Keratinocyte (primary cell): ENCODE measurements at regions not wholly inside any gene's neighbourhood (a gene's known extent, or its start where the extent isn't known, plus 50 kb on each side); places are given as distances from the start of the nearest gene placed in this dataset.

Source experiments
- DNase-seq: peaks from one replicate; pipeline ENCODE4 v3.0.0-alpha.2; 2011; ENCODE audit warnings: low read depth, missing footprints, low spot score
- FAIRE-seq: peaks from 2 replicates; lab custom pipeline; 2011; peaks lifted over from hg19 to GRCh38; lab: Jason Lieb, UNC
- H2AFZ ChIP-seq: 2 replicates; pipeline ENCODE4 v1.6.0; 2012; ENCODE audit warnings: low read length, control low read depth, inconsistent platforms; ENCODE audit not compliant: control insufficient read depth
- H3K27ac ChIP-seq: 2 replicates; pipeline ENCODE4 v1.5.1; 2011; ENCODE audit warnings: low read length; ENCODE audit not compliant: control insufficient read depth, insufficient read depth
- H3K27me3 ChIP-seq: 3 replicates; pipeline ENCODE4 v1.6.0; 2011; ENCODE audit warnings: low read length; ENCODE audit not compliant: control insufficient read depth, insufficient read depth; ENCODE audit errors: extremely low read depth
- H3K36me3 ChIP-seq, 2 experiments: 2 replicates in 1 of 2; 3 replicates in 1 of 2; pipeline ENCODE4 v1.5.1; 2011; ENCODE audit warnings: low read length in 2 of 2, mild to moderate bottlenecking in 1 of 2; ENCODE audit not compliant: control insufficient read depth in 2 of 2, insufficient read depth in 2 of 2; ENCODE audit errors: extremely low read depth in 1 of 2
- H3K4me1 ChIP-seq: 3 replicates; pipeline ENCODE4 v1.5.1; 2011; ENCODE audit warnings: low read length; ENCODE audit not compliant: control insufficient read depth, insufficient read depth; ENCODE audit errors: extremely low read depth
- H3K4me2 ChIP-seq: 3 replicates; pipeline ENCODE4 v1.6.0; 2011; ENCODE audit warnings: low read depth, low read length; ENCODE audit not compliant: control insufficient read depth, insufficient read depth; ENCODE audit errors: extremely low read depth
- H3K4me3 ChIP-seq, 3 experiments: fragments of 200-600 bp in 1 of 3; sonication (generic) in 1 of 3; 2 replicates in 2 of 3; 3 replicates in 1 of 3; pipeline ENCODE4 v1.5.1; 2011 to 2016; ENCODE audit warnings: low read length in 3 of 3, mild to moderate bottlenecking in 3 of 3, control low read depth in 2 of 3, inconsistent platforms in 1 of 3, low read depth in 1 of 3, mixed read lengths in 1 of 3, mixed run types in 1 of 3, moderate library complexity in 1 of 3; ENCODE audit not compliant: control insufficient read depth in 2 of 3, insufficient read depth in 2 of 3; ENCODE audit errors: extremely low read depth in 1 of 3
- H3K79me2 ChIP-seq: 2 replicates; pipeline ENCODE4 v1.6.0; 2012; ENCODE audit warnings: low read length; ENCODE audit not compliant: control insufficient read depth, insufficient read depth
- H3K9ac ChIP-seq: 3 replicates; pipeline ENCODE4 v1.6.0; 2011; ENCODE audit warnings: low read length; ENCODE audit not compliant: control insufficient read depth, insufficient read depth; ENCODE audit errors: extremely low read depth
- H3K9me1 ChIP-seq: 3 replicates; pipeline ENCODE4 v1.6.0; 2011; ENCODE audit warnings: low read length; ENCODE audit not compliant: control insufficient read depth, insufficient read depth; ENCODE audit errors: extremely low read depth
- H3K9me3 ChIP-seq: 2 replicates; pipeline ENCODE4 v1.5.1; 2012; ENCODE audit warnings: low read depth, low read length; ENCODE audit not compliant: control insufficient read depth
- H4K20me1 ChIP-seq: 3 replicates; pipeline ENCODE4 v1.6.0; 2011; ENCODE audit warnings: low read length; ENCODE audit not compliant: control insufficient read depth, insufficient read depth; ENCODE audit errors: extremely low read depth
- EZH2 ChIP-seq: IDR thresholded peaks from one replicate; pipeline ENCODE4 v1.6.1; 2012; ENCODE audit warnings: inconsistent platforms, mild to moderate bottlenecking, low read length, moderate library complexity
- dilution Hi-C: fragments of 300-500 bp; cut with MboI; formaldehyde crosslinking; loops from one replicate; pipeline ENCODE4 v1.7.0; 2020; ENCODE audit warnings: low sequenced_read_pairs; ENCODE audit not compliant: extremely low pct_ligation_motif_present
- TF ChIP-seq, protein P1 (sequence below), 3 experiments: IDR thresholded peaks in 1 of 3; conservative IDR thresholded peaks in 1 of 3; optimal IDR thresholded peaks in 1 of 3; 2 replicates in 2 of 3; 3 replicates in 1 of 3; pipeline versions ENCODE3 to v1.5.1; 2011; ENCODE audit warnings: low read length in 3 of 3, mild to moderate bottlenecking in 3 of 3, moderate library complexity in 2 of 3, control low read depth in 1 of 3, inconsistent platforms in 1 of 3; ENCODE audit not compliant: insufficient read depth in 2 of 3; ENCODE audit errors: extremely low read depth in 1 of 3

DNA sequence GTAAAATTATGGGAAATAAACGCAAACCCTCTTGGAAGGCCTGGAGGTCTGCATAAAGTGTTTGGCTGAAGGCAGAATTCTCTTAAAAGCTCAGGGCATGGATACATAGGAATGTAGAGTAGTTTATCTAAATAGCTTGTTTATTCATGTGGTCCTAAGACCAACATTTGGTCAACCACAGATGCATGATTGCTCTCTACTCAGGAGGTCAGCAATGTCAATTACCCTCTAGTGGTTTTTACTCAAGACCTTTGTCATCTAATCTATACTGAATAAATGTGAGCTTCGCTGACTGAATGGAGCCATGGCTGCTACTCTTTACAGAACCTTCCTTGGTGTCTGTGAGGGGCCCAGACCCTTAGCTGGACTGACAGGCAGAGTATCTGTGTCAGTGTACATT lies 139.8 kb downstream of the ATL2 start:
- Histone ChIP-seq H4K20me1 (no peaks in the 10 kb centered on the region), H3K4me3 (no peak overlapping the region), H3K27ac (no peak overlapping the region), H3K27me3 (no peaks in the 10 kb centered on the region), H3K9ac (no peak overlapping the region), H2AFZ (no peak overlapping the region), H3K9me3 (no peaks in the 10 kb centered on the region), H3K9me1 (no peaks in the 10 kb centered on the region), H3K4me1 (peaks cover 24% of the 10 kb centered on the region), H3K36me3 (no peaks in the 10 kb centered on the region), H3K79me2 (no peaks in the 10 kb centered on the region), H3K4me2 (peak overlapping the region; percentile 6)
- dilution Hi-C loops = no loop called here
- TF ChIP-seq EZH2 = no peak
- TF ChIP-seq, protein P1, sequence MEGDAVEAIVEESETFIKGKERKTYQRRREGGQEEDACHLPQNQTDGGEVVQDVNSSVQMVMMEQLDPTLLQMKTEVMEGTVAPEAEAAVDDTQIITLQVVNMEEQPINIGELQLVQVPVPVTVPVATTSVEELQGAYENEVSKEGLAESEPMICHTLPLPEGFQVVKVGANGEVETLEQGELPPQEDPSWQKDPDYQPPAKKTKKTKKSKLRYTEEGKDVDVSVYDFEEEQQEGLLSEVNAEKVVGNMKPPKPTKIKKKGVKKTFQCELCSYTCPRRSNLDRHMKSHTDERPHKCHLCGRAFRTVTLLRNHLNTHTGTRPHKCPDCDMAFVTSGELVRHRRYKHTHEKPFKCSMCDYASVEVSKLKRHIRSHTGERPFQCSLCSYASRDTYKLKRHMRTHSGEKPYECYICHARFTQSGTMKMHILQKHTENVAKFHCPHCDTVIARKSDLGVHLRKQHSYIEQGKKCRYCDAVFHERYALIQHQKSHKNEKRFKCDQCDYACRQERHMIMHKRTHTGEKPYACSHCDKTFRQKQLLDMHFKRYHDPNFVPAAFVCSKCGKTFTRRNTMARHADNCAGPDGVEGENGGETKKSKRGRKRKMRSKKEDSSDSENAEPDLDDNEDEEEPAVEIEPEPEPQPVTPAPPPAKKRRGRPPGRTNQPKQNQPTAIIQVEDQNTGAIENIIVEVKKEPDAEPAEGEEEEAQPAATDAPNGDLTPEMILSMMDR (optimal IDR thresholded peaks at IDR 0.05 in 1 of 3, IDR thresholded peaks at IDR 0.05 in 1 of 3, conservative IDR thresholded peaks at IDR 0.05 in 1 of 3; ENCODE audit: extremely low read depth in 1 of 3, insufficient read depth in 2 of 3, low read length in 3 of 3) = no peak
- no peak for FAIRE-seq
- no peak for DNase-seq

DNA sequence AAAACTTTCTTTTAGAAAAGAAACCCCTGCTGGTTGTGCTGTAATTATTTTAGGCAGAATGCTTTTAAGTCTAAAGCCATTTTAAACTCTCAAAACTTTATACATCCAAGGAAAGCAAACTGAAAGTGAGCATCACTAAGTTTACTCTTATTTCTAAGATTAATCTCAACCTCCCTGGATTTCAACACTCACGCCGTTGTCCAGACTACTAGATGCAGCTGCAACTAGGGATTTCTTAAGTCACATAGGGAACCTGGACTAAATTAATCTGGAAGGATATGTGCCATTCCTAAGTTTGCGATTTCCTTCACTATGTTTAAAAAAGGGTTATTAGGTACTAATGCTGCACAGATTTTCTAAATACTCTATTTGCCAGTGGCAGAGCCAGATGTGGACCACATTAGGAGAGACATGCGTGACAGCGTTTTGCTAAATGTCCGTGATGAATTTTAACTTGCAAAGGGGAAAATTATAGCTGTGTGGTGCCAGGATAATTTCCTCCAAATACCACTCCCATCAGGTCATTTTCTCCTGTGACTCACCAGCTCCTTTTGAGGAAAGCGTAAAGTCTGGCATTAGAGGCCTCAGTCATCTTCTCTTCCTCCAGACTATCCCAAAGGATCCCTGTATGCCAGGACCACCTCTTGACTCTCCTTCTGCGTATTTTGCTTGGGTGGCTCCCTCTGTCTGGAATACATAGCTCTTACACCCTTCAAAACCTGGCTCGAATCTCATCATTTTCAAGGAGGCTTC lies 143.7 kb downstream of the ATL2 start:
- Histone ChIP-seq H3K27me3 (no peaks in the 10 kb centered on the region), H3K9me3 (no peaks in the 10 kb centered on the region), H3K4me2 (no peak overlapping the region), H3K36me3 (no peaks in the 10 kb centered on the region), H2AFZ (no peak overlapping the region), H3K4me1 (peaks cover 12% of the 10 kb centered on the region), H3K4me3 (no peak overlapping the region), H3K9ac (no peak overlapping the region), H3K9me1 (no peaks in the 10 kb centered on the region), H3K79me2 (no peaks in the 10 kb centered on the region), H4K20me1 (no peaks in the 10 kb centered on the region), H3K27ac (no peak overlapping the region)
- DNase-seq = no peak
- dilution Hi-C loops = no loop called here
- peak; percentile 57 for FAIRE-seq
- TF ChIP-seq, protein P1 (optimal IDR thresholded peaks at IDR 0.05 in 1 of 3, IDR thresholded peaks at IDR 0.05 in 1 of 3, conservative IDR thresholded peaks at IDR 0.05 in 1 of 3; ENCODE audit: extremely low read depth in 1 of 3, insufficient read depth in 2 of 3, low read length in 3 of 3) = no peak
- no peak for TF ChIP-seq EZH2
